Endodermal cell (in vitro differentiated cells): ENCODE measurements at regions not wholly inside any gene's neighbourhood (a gene's known extent, or its start where the extent isn't known, plus 50 kb on each side); places are given as distances from the start of the nearest gene placed in this dataset.
A peak's percentile ranks its signal among the peaks of the same experiment; 100 is the strongest.

Experiments
- DNase-seq: peaks from one replicate; pipeline ENCODE4 v3.0.0-alpha.2; 2017
- H3K27ac ChIP-seq: 2 replicates; pipeline ENCODE4 v1.5.1; 2013; ENCODE audit warnings: mild to moderate bottlenecking, low read depth, low read length, moderate library complexity
- H3K27me3 ChIP-seq: 2 replicates; pipeline ENCODE4 v1.6.1; 2013; ENCODE audit warnings: mild to moderate bottlenecking, low read length, moderate library complexity; ENCODE audit not compliant: insufficient read depth, control insufficient read depth, poor library complexity, severe bottlenecking
- H3K36me3 ChIP-seq: 2 replicates; pipeline ENCODE4 v1.7.0; 2013; ENCODE audit warnings: mild to moderate bottlenecking, low read length, moderate library complexity; ENCODE audit not compliant: control insufficient read depth, insufficient read depth
- H3K4me1 ChIP-seq: one replicate; pipeline ENCODE4 v1.7.0; 2013; ENCODE audit warnings: low read length; ENCODE audit not compliant: control insufficient read depth, insufficient read depth
- H3K4me3 ChIP-seq: 2 replicates; pipeline ENCODE4 v1.5.1; 2013; ENCODE audit warnings: mild to moderate bottlenecking, low read length, moderate library complexity
- H3K9ac ChIP-seq: 2 replicates; pipeline ENCODE4 v1.6.1; 2013; ENCODE audit warnings: mild to moderate bottlenecking, low read length, moderate library complexity; ENCODE audit not compliant: poor library complexity, severe bottlenecking; ENCODE audit errors: extremely low read depth
- H3K9me3 ChIP-seq: 2 replicates; pipeline ENCODE4 v1.6.1; 2013; ENCODE audit warnings: mild to moderate bottlenecking, low read length, moderate library complexity; ENCODE audit not compliant: control insufficient read depth
- H3K27ac Mint-ChIP-seq: 2 replicates; pipeline ENCODE4 v1.8.0; 2020; ENCODE audit warnings: mixed read lengths
- H3K27me3 Mint-ChIP-seq: 2 replicates; pipeline ENCODE4 v1.8.0; 2021; ENCODE audit warnings: mild to moderate bottlenecking, mixed read lengths; ENCODE audit not compliant: insufficient read depth
- H3K36me3 Mint-ChIP-seq: 2 replicates; pipeline ENCODE4 v1.8.0; 2020; ENCODE audit warnings: low read depth, mixed read lengths
- H3K4me1 Mint-ChIP-seq: 2 replicates; pipeline ENCODE4 v1.8.0; 2020; ENCODE audit warnings: mixed read lengths
- H3K4me3 Mint-ChIP-seq: 2 replicates; pipeline ENCODE4 v1.8.0; 2020; ENCODE audit warnings: mild to moderate bottlenecking, moderate library complexity, mixed read lengths
- H3K9me3 Mint-ChIP-seq: 2 replicates; pipeline ENCODE4 v1.8.0; 2020; ENCODE audit warnings: mild to moderate bottlenecking, mixed read lengths
- WGBS, 2 experiments: methylation state at CpG; one replicate each; pipeline versions ENCODE4 v1.1.5 to v1.1.7; 2013; ENCODE audit warnings: missing lambda C conversion rate in 2 of 2, mixed read lengths in 1 of 2; ENCODE audit not compliant: insufficient coverage in 1 of 2, insufficient read length in 1 of 2; 5-methylcytosine and 5-hydroxymethylcytosine counted together
- TF ChIP-seq, protein P1 (sequence below): fragments of 200-600 bp; sonication (generic); conservative IDR thresholded peaks from 2 replicates; pipeline ENCODE4 v1.5.0; 2021; ENCODE audit warnings: antibody characterized with exemption, mild to moderate bottlenecking

GRCh38 chr16:22726868-22727267 lies 87.1 kb upstream of the HS3ST2 start:
- H3K4me3 Mint-ChIP-seq = no peak overlapping the region
- Histone ChIP-seq H3K4me1 (peaks cover 4% of the 10 kb centered on the region), H3K36me3 (no peaks in the 10 kb centered on the region), H3K9ac (no peak overlapping the region), H3K9me3 (no peaks in the 10 kb centered on the region), H3K27ac (no peak overlapping the region), H3K27me3 (peaks cover 22% of the 10 kb centered on the region), H3K4me3 (no peak overlapping the region)
- no peak for DNase-seq
- H3K27me3 Mint-ChIP-seq = peaks cover 48% of the 10 kb centered on the region
- peaks cover 15% of the 10 kb centered on the region for H3K4me1 Mint-ChIP-seq
- 98 to 100% methylated on average over 1 of the region's 1 CpG for WGBS, 2 experiments
- H3K27ac Mint-ChIP-seq = no peak overlapping the region
- TF ChIP-seq, protein P1, sequence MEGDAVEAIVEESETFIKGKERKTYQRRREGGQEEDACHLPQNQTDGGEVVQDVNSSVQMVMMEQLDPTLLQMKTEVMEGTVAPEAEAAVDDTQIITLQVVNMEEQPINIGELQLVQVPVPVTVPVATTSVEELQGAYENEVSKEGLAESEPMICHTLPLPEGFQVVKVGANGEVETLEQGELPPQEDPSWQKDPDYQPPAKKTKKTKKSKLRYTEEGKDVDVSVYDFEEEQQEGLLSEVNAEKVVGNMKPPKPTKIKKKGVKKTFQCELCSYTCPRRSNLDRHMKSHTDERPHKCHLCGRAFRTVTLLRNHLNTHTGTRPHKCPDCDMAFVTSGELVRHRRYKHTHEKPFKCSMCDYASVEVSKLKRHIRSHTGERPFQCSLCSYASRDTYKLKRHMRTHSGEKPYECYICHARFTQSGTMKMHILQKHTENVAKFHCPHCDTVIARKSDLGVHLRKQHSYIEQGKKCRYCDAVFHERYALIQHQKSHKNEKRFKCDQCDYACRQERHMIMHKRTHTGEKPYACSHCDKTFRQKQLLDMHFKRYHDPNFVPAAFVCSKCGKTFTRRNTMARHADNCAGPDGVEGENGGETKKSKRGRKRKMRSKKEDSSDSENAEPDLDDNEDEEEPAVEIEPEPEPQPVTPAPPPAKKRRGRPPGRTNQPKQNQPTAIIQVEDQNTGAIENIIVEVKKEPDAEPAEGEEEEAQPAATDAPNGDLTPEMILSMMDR = no peak
- peaks cover 8% of the 10 kb centered on the region for H3K9me3 Mint-ChIP-seq
- no peaks in the 10 kb centered on the region for H3K36me3 Mint-ChIP-seq

DNA sequence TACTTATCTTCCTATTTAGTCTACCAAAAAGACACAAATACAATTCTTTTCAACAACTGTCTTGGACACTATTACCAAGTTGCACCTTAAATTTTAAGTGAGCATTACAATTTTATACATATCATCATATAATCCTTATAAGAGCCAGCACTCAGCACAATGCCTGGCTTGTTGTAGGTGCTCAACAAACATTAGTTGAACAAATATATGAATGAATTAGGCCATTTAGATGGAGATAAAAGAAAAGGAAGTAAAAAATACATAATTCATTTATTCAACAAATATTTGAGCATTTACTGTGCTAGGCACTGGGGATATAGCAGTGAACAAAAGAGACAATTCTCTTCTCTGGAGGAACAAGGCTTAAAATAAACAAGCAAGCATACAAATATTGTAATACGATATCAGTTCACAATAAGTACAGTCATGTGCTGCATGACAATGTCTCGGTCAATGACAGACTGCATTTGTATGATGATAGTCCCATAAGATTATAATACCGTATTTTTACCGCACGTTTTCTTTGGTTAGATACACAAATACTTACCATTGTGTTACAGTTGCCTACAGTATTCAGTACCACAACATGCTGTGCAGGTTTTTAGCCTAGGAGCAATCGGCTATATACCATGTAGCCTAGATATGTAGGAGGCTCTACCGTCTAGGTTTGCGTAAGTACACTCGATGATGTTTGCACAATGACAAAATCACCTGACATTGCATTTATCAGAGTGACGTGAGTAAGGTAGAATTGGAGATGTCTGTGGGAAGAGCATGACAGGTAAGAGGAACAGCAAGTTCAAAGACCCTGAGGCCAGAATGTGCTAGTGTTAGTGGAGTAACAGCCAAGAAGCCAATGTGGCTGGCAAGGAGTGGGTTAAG lies 86.4 kb upstream of the HS3ST2 start:
- H3K9me3 ChIP-seq = no peaks in the 10 kb centered on the region
- H3K4me1 ChIP-seq = peaks cover 4% of the 10 kb centered on the region
- DNase-seq = no peak
- no peaks in the 10 kb centered on the region for H3K36me3 Mint-ChIP-seq
- peaks cover 20% of the 10 kb centered on the region for H3K4me1 Mint-ChIP-seq
- no peaks in the 10 kb centered on the region for H3K36me3 ChIP-seq
- no peak overlapping the region for H3K4me3 Mint-ChIP-seq
- peaks cover 21% of the 10 kb centered on the region for H3K27me3 ChIP-seq
- peaks cover 43% of the 10 kb centered on the region for H3K27me3 Mint-ChIP-seq
- TF ChIP-seq, protein P1 = no peak
- WGBS, 2 experiments = 85 to 88% methylated on average over 8 to 10 of the region's 10 CpGs
- H3K4me3 ChIP-seq = no peak overlapping the region
- H3K9ac ChIP-seq = no peak overlapping the region
- H3K27ac Mint-ChIP-seq = no peak overlapping the region
- no peak overlapping the region for H3K27ac ChIP-seq
- peaks cover 4% of the 10 kb centered on the region for H3K9me3 Mint-ChIP-seq

GRCh38 chr16:22728167-22728836 lies 85.7 kb upstream of the HS3ST2 start:
- H3K36me3 Mint-ChIP-seq = no peaks in the 10 kb centered on the region
- H3K36me3 ChIP-seq = no peaks in the 10 kb centered on the region
- peaks cover 21% of the 10 kb centered on the region for H3K4me1 Mint-ChIP-seq
- peaks cover 4% of the 10 kb centered on the region for H3K4me1 ChIP-seq
- peaks cover 2% of the 10 kb centered on the region for H3K9me3 Mint-ChIP-seq
- peaks cover 21% of the 10 kb centered on the region for H3K27me3 ChIP-seq
- no peak overlapping the region for H3K27ac Mint-ChIP-seq
- DNase-seq = peak; percentile 71
- H3K9me3 ChIP-seq = no peaks in the 10 kb centered on the region
- H3K4me3 ChIP-seq = no peak overlapping the region
- WGBS, 2 experiments = 42 to 51% methylated on average over 3 to 4 of the region's 4 CpGs
- no peak overlapping the region for H3K9ac ChIP-seq
- peaks cover 47% of the 10 kb centered on the region for H3K27me3 Mint-ChIP-seq
- no peak overlapping the region for H3K4me3 Mint-ChIP-seq
- H3K27ac ChIP-seq = no peak overlapping the region
- TF ChIP-seq, protein P1 = no peak
